CD4-positive, alpha-beta T cell (primary cell): ENCODE measurements at regions not wholly inside any gene's neighbourhood (a gene's known extent, or its start where the extent isn't known, plus 50 kb on each side); places are given as distances from the start of the nearest gene placed in this dataset.

Source experiments
- ATAC-seq: fragments of 200-7000 bp; cut with Tn5 transposase; one replicate; pipeline ENCODE4 v1.10.0; 2022; ENCODE audit warnings: mild to moderate bottlenecking; ENCODE audit not compliant: poor library complexity
- CTCF ChIA-PET: fragments of 350-600 bp; sonication (Branson Sonifier 250); formaldehyde crosslinking; loops from one replicate; lab custom pipeline; 2021; ENCODE audit warnings: antibody characterized with exemption, inconsistent platforms; lab: Charles Lee
- POLR2A ChIA-PET: fragments of 350-600 bp; sonication (Branson Sonifier 250); formaldehyde crosslinking; loops from one replicate; lab custom pipeline; 2021; ENCODE audit warnings: antibody characterized with exemption, inconsistent platforms; lab: Charles Lee
- DNase-seq, 14 experiments: peaks; one replicate each; pipeline ENCODE4 v3.0.0-alpha.2; 2013 to 2020; ENCODE audit warnings: mixed read lengths in 2 of 14
- H3K27ac ChIP-seq, 2 donors: one replicate each; pipeline versions ENCODE4 v1.5.1 to v1.7.0; 2013; ENCODE audit warnings: low read length in 2 of 2, low read depth in 1 of 2, mild to moderate bottlenecking in 1 of 2
- H3K27me3 ChIP-seq, 2 experiments: 1 replicate in 1 of 2; 2 replicates in 1 of 2; pipeline versions ENCODE4 v1.6.1 to v1.7.0; 2013; ENCODE audit warnings: low read length in 2 of 2, control low read depth in 1 of 2, mild to moderate bottlenecking in 1 of 2, moderate library complexity in 1 of 2; ENCODE audit not compliant: insufficient read depth in 2 of 2, control insufficient read depth in 1 of 2
- H3K36me3 ChIP-seq: one replicate; pipeline ENCODE4 v1.6.1; 2013; ENCODE audit warnings: low read length, control low read depth; ENCODE audit not compliant: insufficient read depth
- H3K4me1 ChIP-seq: one replicate; pipeline ENCODE4 v1.6.1; 2013; ENCODE audit warnings: low read length, control low read depth; ENCODE audit not compliant: insufficient read depth
- H3K4me3 ChIP-seq: one replicate; pipeline ENCODE4 v1.5.1; 2013; ENCODE audit warnings: mild to moderate bottlenecking, low read length, moderate library complexity
- H3K9me3 ChIP-seq, 2 experiments: 1 replicate in 1 of 2; 2 replicates in 1 of 2; pipeline versions ENCODE4 v1.6.1 to v1.7.0; 2013; ENCODE audit warnings: low read length in 2 of 2, mild to moderate bottlenecking in 2 of 2, control low read depth in 1 of 2, moderate library complexity in 1 of 2; ENCODE audit not compliant: control insufficient read depth in 1 of 2, insufficient read depth in 1 of 2
- H3K27ac Mint-ChIP-seq: one replicate; pipeline ENCODE4 v1.8.0; 2020; ENCODE audit warnings: mixed read lengths
- H3K27me3 Mint-ChIP-seq: one replicate; pipeline ENCODE4 v1.8.0; 2021; ENCODE audit warnings: mixed read lengths
- H3K36me3 Mint-ChIP-seq: one replicate; pipeline ENCODE4 v1.8.0; 2021; ENCODE audit warnings: low read depth, mixed read lengths
- H3K4me1 Mint-ChIP-seq: one replicate; pipeline ENCODE4 v1.8.0; 2021; ENCODE audit warnings: low read depth, mixed read lengths
- H3K4me3 Mint-ChIP-seq: one replicate; pipeline ENCODE4 v1.8.0; 2020; ENCODE audit warnings: mild to moderate bottlenecking, mixed read lengths
- H3K9me3 Mint-ChIP-seq: one replicate; pipeline ENCODE4 v1.8.0; 2020; ENCODE audit warnings: mixed read lengths
- CTCF ChIP-seq: fragments of 200-600 bp; IDR thresholded peaks from one replicate; pipeline ENCODE4 v1.8.0; 2022; ENCODE audit warnings: antibody characterized with exemption, mild to moderate bottlenecking
- intact Hi-C, 2 experiments: fragments of 100-400 bp; cut with DNase I in 1 of 2; cut with micrococcal nuclease in 1 of 2; formaldehyde crosslinking; loops; one replicate each; pipeline versions ENCODE4 v1.15.1 to v1.9.0; 2023 to 2025; cut with DNase I, micrococcal nuclease

- Histone ChIP-seq H3K36me3 (no peaks in the 10 kb centered on the region), H3K4me1 (no peaks in the 10 kb centered on the region), H3K27me3 (no peaks in the 10 kb centered on the region), H3K4me3 (no peak overlapping the region), H3K9me3 (no peaks in the 10 kb centered on the region), H3K27ac (no peak overlapping the region)
- no peaks in the 10 kb centered on the region for H3K9me3 Mint-ChIP-seq
- H3K4me3 Mint-ChIP-seq: no peak overlapping the region
- no peak for DNase-seq
- no peak overlapping the region for H3K27ac Mint-ChIP-seq
- no peak for TF ChIP-seq CTCF
- no peaks in the 10 kb centered on the region for H3K36me3 Mint-ChIP-seq
- H3K4me1 Mint-ChIP-seq: no peaks in the 10 kb centered on the region
- ChIA-PET CTCF (no interaction called here), POLR2A (no interaction called here)
- H3K27me3 Mint-ChIP-seq: no peaks in the 10 kb centered on the region
- ATAC-seq: no peak
- intact Hi-C loops: no loop called here
These were observed 155.0 kb downstream of the DAD1 start for GRCh38 chr14:22434030-22434429.

- no peak for TF ChIP-seq CTCF
These were observed 156.0 kb downstream of the DAD1 start for GRCh38 chr14:22433069-22433468.

GRCh38 chr14:22432348-22432976, 156.6 kb downstream of the DAD1 start:
- Histone ChIP-seq H3K9me3 (no peaks in the 10 kb centered on the region), H3K4me1 (no peaks in the 10 kb centered on the region), H3K4me3 (no peak overlapping the region), H3K27ac (no peak overlapping the region), H3K36me3 (no peaks in the 10 kb centered on the region), H3K27me3 (no peaks in the 10 kb centered on the region)
- POLR2A ChIA-PET: no interaction called here
- Mint-ChIP-seq H3K9me3 (no peaks in the 10 kb centered on the region), H3K36me3 (no peaks in the 10 kb centered on the region), H3K27ac (no peak overlapping the region), H3K4me3 (no peak overlapping the region), H3K27me3 (no peaks in the 10 kb centered on the region), H3K4me1 (no peaks in the 10 kb centered on the region)
- intact Hi-C loops: no loop called here
- DNase-seq: no peak
- no peak for ATAC-seq
- no peak for TF ChIP-seq CTCF
- CTCF ChIA-PET: no interaction called here

More at GRCh38 chr14:22433069-22433468, 156.0 kb downstream of the DAD1 start:
- Mint-ChIP-seq H3K4me1 (no peaks in the 10 kb centered on the region), H3K27ac (no peak overlapping the region), H3K9me3 (no peaks in the 10 kb centered on the region), H3K4me3 (no peak overlapping the region), H3K27me3 (no peaks in the 10 kb centered on the region), H3K36me3 (no peaks in the 10 kb centered on the region)
- no peaks in the 10 kb centered on the region for H3K9me3 ChIP-seq
- no peak overlapping the region for H3K27ac ChIP-seq
- H3K4me3 ChIP-seq: no peak overlapping the region
- no peaks in the 10 kb centered on the region for H3K4me1 ChIP-seq
- ATAC-seq (no peak), DNase-seq (no peak)
- no peaks in the 10 kb centered on the region for H3K27me3 ChIP-seq
- ChIA-PET CTCF (no interaction called here), POLR2A (no interaction called here)
- intact Hi-C loops: no loop called here
- H3K36me3 ChIP-seq: no peaks in the 10 kb centered on the region
